HFFc6 (cell line): ENCODE measurements at regions not wholly inside any gene's neighbourhood (a gene's known extent, or its start where the extent isn't known, plus 50 kb on each side); places are given as distances from the start of the nearest gene placed in this dataset.

Source experiments
- DNase-seq: peaks from one replicate; pipeline ENCODE4 v3.0.0-alpha.2; 2018
- H3K27ac Mint-ChIP-seq: 2 replicates; pipeline ENCODE4 v1.8.0; 2020; ENCODE audit warnings: mild to moderate bottlenecking, mixed read lengths
- H3K27me3 Mint-ChIP-seq: 2 replicates; pipeline ENCODE4 v1.8.0; 2021; ENCODE audit warnings: mild to moderate bottlenecking, moderate library complexity, mixed read lengths; ENCODE audit not compliant: insufficient read depth
- H3K36me3 Mint-ChIP-seq: 2 replicates; pipeline ENCODE4 v1.8.0; 2021; ENCODE audit warnings: low read depth, mixed read lengths
- H3K4me1 Mint-ChIP-seq: 2 replicates; pipeline ENCODE4 v1.8.0; 2020; ENCODE audit warnings: low read depth, mixed read lengths
- H3K4me3 Mint-ChIP-seq: 2 replicates; pipeline ENCODE4 v1.8.0; 2020; ENCODE audit warnings: mild to moderate bottlenecking, moderate library complexity, mixed read lengths
- H3K9me3 Mint-ChIP-seq: 2 replicates; pipeline ENCODE4 v1.8.0; 2020; ENCODE audit warnings: mild to moderate bottlenecking, mixed read lengths
- TF ChIP-seq, protein P1 (sequence below): fragments of 200-600 bp; sonication (generic); IDR thresholded peaks from 2 replicates; pipeline ENCODE4 v1.5.0; 2021; ENCODE audit warnings: antibody characterized with exemption, mild to moderate bottlenecking

- Mint-ChIP-seq H3K27ac (no peak overlapping the region), H3K27me3 (no peaks in the 10 kb centered on the region), H3K36me3 (no peaks in the 10 kb centered on the region), H3K9me3 (peaks cover 37% of the 10 kb centered on the region), H3K4me3 (no peak overlapping the region), H3K4me1 (no peaks in the 10 kb centered on the region)
- DNase-seq = no peak
- TF ChIP-seq, protein P1, sequence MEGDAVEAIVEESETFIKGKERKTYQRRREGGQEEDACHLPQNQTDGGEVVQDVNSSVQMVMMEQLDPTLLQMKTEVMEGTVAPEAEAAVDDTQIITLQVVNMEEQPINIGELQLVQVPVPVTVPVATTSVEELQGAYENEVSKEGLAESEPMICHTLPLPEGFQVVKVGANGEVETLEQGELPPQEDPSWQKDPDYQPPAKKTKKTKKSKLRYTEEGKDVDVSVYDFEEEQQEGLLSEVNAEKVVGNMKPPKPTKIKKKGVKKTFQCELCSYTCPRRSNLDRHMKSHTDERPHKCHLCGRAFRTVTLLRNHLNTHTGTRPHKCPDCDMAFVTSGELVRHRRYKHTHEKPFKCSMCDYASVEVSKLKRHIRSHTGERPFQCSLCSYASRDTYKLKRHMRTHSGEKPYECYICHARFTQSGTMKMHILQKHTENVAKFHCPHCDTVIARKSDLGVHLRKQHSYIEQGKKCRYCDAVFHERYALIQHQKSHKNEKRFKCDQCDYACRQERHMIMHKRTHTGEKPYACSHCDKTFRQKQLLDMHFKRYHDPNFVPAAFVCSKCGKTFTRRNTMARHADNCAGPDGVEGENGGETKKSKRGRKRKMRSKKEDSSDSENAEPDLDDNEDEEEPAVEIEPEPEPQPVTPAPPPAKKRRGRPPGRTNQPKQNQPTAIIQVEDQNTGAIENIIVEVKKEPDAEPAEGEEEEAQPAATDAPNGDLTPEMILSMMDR = no peak
These were observed 1080.5 kb upstream of the FOXG1 start for GRCh38 chr14:27686137-27686536.

DNA sequence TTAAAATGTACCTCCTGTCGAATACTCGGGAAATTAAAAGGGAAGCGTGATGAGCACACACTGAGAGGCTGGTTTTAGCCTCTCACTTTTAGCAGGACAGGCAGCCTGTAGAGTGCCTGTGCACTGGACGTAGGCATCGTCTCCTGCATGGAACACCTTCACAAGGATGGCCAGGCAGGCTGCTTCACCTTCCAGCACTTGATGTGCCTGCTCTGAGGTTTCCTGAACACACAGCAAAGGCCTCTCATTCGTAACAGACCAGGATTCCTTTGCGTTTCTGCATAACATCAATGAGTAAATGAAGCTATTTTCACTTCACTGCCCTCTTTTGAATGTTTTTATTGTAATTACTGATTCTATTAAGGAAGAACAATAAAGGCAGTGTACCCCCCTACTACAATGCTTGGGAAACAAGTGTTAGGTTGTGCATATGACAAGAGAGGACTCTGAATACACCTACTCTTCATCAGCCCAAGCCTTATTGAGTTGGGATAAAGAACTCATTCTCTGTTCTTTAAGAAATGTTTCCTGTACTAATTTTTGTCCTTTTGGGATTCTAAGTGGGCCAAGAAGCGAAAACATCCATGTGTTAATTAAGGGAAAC, 1077.6 kb upstream of the FOXG1 start:
- Mint-ChIP-seq H3K9me3 (peaks cover 38% of the 10 kb centered on the region), H3K4me3 (no peak overlapping the region), H3K36me3 (no peaks in the 10 kb centered on the region), H3K27me3 (no peaks in the 10 kb centered on the region), H3K27ac (no peak overlapping the region), H3K4me1 (no peaks in the 10 kb centered on the region)
- no peak for DNase-seq
- TF ChIP-seq, protein P1 = no peak

DNA sequence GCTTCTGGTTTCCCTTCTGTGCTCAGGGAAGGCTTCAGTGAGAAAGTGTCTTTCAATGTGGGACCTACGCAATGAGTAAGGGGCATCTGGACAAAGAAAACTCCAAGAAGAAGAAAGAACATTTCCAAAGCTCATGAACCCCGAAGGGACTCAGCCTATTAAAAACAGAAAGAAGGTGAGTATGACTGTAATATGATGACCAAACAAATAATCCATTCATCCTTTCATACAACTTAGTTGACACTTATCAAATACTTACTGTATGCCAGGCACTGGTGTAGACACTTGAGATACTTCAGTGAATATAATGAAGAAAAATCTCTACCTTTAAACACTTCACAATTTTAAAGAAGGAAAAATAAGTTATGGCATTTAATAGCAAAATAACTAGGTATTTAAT, 1054.2 kb upstream of the FOXG1 start:
- no peak overlapping the region for H3K27ac Mint-ChIP-seq
- H3K27me3 Mint-ChIP-seq = no peaks in the 10 kb centered on the region; the same call in 1 of the 2 replicates
- TF ChIP-seq, protein P1 = no peak
- peaks cover 70% of the 10 kb centered on the region for H3K9me3 Mint-ChIP-seq
- no peak overlapping the region for H3K4me3 Mint-ChIP-seq
- H3K36me3 Mint-ChIP-seq = peaks cover 11% of the 10 kb centered on the region; the same call in 1 of the 2 replicates
- H3K4me1 Mint-ChIP-seq = no peaks in the 10 kb centered on the region
- DNase-seq = no peak

DNA sequence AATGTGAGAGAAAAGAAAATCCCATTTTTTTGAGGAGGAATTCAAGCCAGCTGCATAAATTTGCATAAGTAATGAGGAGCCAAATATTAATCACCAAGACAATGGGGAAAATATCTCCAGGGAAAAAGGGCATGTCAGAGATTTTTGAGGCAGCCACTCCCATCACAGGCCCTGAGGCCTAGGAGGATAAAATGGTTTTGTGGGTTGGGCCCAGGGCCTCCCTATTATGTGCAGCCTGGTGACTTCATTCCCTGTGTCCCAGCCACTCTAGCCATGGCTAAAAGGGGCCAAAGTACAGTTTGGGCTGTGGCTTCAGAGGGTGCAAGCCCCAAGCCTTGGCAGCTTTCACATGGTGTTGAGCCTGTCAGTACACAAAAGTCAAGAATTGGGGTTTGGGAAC, 1051.0 kb upstream of the FOXG1 start:
- TF ChIP-seq, protein P1 = no peak

DNA sequence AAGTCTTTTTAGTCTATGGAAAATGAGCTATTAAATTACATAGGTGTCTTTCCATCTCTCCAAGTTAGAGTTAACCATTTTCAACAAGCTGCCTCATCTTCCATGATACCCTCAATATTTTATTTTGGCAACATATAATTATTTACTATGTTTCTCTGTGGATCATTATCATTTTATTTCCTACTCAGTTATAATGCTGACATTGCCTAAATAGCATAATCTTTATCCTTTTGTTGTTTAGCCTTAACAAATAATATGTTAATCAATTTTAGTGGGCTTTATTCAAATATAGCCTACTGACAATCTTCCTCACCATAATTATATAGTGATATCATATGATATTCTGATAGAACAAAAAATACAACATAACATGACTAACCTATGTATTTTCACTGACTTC, 1044.8 kb upstream of the FOXG1 start:
- TF ChIP-seq, protein P1 = no peak
- Mint-ChIP-seq H3K4me3 (no peak overlapping the region), H3K27ac (no peak overlapping the region), H3K36me3 (no peaks in the 10 kb centered on the region), H3K9me3 (peaks cover 53% of the 10 kb centered on the region), H3K27me3 (no peaks in the 10 kb centered on the region), H3K4me1 (no peaks in the 10 kb centered on the region)
- DNase-seq = no peak

More for the DNA sequence above, 1051.0 kb upstream of the FOXG1 start:
- Mint-ChIP-seq H3K4me3 (no peak overlapping the region), H3K36me3 (peaks cover 11% of the 10 kb centered on the region; the same call in 1 of the 2 replicates), H3K4me1 (no peaks in the 10 kb centered on the region), H3K27me3 (no peaks in the 10 kb centered on the region), H3K9me3 (peaks cover 71% of the 10 kb centered on the region), H3K27ac (no peak overlapping the region)
- no peak for DNase-seq

DNA sequence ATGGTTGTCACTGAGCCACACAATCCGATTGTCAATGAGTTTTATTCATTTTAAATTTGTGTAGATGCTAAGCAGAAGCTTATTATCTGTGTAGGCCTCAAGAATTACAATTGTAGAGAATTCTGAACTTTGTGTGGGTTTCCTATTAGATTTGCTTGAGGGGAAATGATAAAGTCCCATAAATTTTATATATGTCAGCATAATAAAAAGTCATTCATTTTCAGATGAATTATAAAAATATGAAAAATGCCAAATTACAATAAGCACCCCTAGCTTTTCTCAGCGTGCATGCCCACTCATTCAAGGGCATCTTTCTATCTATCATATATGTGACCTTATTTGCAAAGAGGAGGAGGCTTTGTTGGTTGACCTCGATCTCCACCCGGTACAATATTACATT, 1041.1 kb upstream of the FOXG1 start:
- Mint-ChIP-seq H3K36me3 (no peaks in the 10 kb centered on the region; the same call in 1 of the 2 replicates), H3K4me1 (no peaks in the 10 kb centered on the region), H3K9me3 (peaks cover 47% of the 10 kb centered on the region), H3K27ac (no peak overlapping the region), H3K4me3 (no peak overlapping the region), H3K27me3 (no peaks in the 10 kb centered on the region)
- TF ChIP-seq, protein P1 = no peak
- DNase-seq = no peak
